NCI-H460 (cell line): ENCODE measurements at regions not wholly inside any gene's neighbourhood (a gene's known extent, or its start where the extent isn't known, plus 50 kb on each side); places are given as distances from the start of the nearest gene placed in this dataset.

Source experiments
- DNase-seq: peaks from one replicate; pipeline ENCODE4 v3.0.0-alpha.2; 2016; ENCODE audit warnings: low read depth; ENCODE audit errors: extremely low read depth

- no peak for DNase-seq
Measured at GRCh38 chr5:118008779-118009178, 979.6 kb downstream of the DTWD2 start.

- no peak for DNase-seq
Measured at GRCh38 chr5:118007262-118007661, 981.1 kb downstream of the DTWD2 start.

DNA sequence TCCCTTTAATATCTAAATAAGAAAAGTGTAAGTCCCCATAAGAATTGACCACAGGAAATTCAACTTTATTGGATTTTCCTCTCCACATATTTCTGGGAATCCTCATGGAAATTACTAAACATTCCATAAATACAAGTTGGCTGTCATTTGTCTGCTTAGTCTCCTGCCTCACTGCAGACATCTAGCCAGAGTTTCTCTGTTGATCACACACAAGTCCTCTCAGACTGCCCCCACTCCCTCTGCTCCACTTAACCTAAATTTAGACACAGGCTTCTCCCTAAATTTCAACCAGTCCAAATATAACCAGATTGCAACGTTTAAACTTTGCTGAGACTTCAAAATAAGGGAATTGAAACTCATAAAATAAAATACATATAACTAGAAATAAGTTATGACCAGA, 982.1 kb downstream of the DTWD2 start:
- DNase-seq: no peak

GRCh38 chr5:117999939-118000549, 988.3 kb downstream of the DTWD2 start:
- DNase-seq: no peak

DNA sequence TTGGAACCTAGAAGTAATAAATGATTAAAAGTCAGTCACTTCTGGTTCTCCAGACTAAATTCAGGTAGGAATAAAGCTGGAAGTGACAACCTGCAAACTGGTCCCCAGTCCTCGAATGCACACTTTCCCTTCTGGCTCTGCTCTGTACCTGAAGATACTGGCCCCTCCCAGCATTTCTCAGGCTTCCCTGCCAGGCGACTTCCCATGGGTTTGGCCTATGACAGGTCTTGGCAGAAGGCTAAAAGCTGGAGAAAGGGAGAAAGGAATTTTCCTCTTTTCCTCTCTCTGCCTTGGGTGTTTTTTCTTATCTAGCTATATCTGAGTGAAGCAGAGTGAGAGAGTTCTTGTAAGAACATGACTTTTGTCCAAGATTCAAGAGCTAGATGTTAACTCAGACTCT, 1005.7 kb downstream of the DTWD2 start:
- DNase-seq: no peak

DNA sequence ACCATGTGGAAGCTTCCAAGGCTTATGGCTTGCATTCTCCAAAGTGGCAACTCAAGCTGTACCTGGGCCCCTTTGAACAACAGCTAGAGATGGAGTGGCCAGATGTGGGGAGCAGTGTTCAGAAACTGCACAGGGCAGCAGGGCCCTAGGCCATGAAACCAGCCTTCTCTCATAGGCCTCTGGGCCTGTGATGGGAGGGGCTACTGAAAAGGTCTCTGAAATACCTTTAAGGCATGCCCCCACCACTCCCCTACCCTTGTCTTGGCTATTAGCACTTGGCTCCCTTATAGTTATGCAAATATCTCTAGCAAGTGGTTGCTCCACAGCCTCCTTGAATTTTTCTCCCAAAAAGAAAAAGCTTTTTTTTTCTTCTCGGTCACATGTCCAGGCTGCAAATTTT, 1014.6 kb downstream of the DTWD2 start:
- DNase-seq: no peak

- no peak for DNase-seq
Measured at GRCh38 chr5:117955831-117956230, 1032.5 kb downstream of the DTWD2 start.

DNA sequence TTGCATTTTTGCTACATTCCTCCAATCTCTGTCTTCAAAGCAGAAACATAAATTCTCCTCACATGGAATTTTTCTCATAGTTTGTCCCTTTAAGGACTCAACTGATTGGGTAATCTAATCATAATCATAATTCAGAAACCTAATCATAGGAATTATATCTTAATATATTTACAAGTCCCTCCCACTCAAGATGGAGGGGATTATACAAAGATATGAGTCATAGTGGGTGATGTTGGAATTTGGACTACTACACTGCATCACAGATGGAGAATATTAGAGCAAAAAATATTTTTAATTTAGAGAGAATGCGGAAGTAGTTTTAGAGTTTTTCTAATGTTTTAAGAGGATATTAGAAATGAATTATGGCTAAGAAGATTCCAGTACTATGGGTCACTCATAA, 1034.0 kb downstream of the DTWD2 start:
- DNase-seq: no peak

DNA sequence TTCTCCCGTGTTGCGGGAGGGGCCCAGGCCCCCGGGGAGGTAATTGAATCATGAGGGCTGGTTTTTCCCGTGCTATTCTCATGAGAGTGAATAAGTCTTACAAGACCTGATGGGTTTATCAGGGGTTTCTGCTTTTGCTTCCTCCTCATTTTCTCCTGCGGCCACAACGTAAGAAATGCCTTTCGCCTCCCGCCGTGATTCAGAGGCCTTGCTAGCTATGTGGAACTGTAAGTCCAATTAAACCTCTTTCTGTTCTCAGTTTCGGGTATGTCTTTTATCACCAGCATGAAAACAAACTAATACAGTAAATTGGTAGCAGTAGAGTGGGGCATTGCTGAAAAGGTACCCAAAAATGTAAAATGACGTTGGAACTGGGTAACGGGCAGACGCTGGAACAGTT, 1035.1 kb downstream of the DTWD2 start:
- DNase-seq: no peak

DNA sequence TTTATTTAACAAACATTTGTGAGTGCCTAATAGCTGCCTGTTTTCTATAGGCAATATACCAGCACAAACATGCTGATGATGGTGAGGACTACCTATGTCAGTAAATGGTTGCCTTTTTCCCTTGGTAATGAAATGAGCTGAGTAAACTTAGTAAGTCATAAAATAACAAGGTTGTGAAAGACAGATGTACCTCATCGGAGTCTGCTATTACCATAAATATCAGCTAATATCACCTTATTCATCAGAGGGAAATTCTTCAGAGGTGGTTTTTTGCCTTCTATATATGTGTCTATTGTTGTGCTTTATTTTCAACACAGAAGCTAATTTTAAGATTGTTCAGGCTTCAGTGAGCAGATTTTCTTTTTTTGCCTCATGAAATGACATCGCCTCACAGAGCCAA, 1040.5 kb downstream of the DTWD2 start:
- DNase-seq: no peak

GRCh38 chr5:117947121-117947520, 1041.2 kb downstream of the DTWD2 start:
- DNase-seq: no peak

GRCh38 chr5:117945258-117945657, 1043.1 kb downstream of the DTWD2 start:
- no peak for DNase-seq

DNA sequence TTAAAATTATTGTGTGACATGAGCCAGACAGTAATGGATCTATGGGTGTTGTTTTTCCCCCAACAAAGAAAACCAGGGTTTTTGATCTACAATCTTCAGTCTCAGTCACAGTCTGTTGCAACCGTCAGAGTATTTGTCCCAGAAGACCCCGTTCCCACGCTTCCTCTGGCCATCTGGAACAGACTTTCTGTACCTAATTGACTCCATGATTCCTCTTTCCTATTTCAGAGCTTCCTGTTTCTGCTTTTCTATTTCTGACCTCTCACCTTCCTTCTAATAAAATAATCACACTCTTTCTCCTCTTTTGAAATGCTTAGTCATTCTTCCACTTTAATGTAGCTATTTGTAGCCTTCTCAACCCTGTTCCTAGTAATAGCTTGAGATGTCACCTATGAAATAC, 1044.8 kb downstream of the DTWD2 start:
- no peak for DNase-seq

- no peak for DNase-seq
Measured at GRCh38 chr5:117942861-117943519, 1045.4 kb downstream of the DTWD2 start.

- DNase-seq: no peak
Measured at GRCh38 chr5:117893211-117893610, 1095.1 kb downstream of the DTWD2 start.

- DNase-seq: no peak
Measured at GRCh38 chr5:117892360-117892759, 1096.0 kb downstream of the DTWD2 start.

DNA sequence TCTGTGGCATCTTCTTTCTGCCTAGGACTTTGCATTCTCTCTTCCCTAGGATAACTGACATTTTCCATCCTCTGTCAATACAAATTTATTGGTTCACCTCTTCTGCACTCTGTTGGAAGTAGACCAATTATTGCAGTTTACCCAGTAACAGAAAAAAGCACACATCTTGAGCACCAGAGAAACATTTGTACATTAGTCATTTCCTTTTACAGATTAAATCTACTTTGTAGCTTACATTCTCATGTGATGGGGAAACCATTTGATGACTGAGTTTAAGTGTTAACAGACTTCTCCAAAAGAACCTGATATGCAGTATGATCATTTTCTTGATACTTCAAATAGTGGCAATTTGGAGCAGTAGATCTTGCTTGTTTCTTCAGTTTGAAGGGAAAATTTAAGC, 1098.8 kb downstream of the DTWD2 start:
- no peak for DNase-seq

GRCh38 chr5:117888688-117889087, 1099.7 kb downstream of the DTWD2 start:
- DNase-seq: no peak

DNA sequence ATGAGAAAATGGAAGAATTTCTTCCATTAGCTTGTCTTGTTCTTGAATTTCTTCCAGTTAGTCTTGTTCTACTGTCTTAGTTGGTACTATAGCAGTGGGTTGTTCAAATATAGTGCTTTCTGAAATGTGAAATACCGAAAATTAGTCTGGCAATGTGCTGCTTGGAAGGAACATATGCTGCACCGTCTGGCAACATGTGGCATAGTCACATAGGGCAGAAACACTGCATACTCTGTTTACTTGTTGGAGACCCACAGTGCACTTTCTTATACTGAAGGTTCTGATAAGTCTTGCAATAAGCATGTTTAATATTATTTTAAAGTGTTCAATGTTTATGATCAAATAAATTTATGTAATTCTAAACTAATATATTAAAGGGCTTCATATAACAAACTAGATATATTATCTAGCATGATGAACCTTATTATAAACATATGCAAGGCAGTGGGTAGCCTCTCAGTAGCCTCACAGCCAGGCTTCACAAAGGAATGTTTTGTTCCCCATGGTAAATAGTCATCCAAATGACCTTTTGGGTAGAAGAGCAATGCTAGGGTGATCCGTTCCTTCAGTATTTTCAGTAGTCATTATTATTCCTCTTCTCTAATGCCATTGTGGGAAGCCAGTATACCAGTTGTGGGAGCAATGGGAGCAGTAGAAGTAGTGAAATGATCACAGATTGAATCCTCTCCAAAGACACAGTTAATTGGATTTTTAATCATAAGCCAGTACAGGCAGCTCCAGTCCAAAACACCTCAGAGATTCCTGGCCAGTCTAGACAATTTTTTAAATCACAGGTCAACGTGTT, 1106.7 kb downstream of the DTWD2 start:
- no peak for DNase-seq

GRCh38 chr5:117880932-117881331, 1107.4 kb downstream of the DTWD2 start:
- no peak for DNase-seq

DNA sequence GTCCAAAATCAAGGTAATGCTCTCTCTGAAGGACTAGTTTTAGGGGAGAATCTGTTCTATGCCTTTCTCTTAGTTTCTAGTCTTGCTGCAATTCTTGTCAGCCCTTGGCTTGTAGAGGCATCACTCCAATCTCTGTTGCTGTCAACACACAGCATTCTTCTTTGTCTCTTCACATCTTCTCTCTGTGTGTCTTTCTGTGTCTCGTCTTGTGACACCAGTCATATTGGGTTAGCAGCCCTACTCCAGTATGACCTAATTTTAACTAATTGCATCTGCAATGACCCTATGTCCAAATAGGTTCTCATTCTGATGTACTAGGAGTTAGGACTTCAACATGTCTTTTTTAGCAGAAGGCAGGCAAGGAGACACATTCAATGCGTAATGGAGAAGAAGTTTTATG, 1110.6 kb downstream of the DTWD2 start:
- no peak for DNase-seq

DNA sequence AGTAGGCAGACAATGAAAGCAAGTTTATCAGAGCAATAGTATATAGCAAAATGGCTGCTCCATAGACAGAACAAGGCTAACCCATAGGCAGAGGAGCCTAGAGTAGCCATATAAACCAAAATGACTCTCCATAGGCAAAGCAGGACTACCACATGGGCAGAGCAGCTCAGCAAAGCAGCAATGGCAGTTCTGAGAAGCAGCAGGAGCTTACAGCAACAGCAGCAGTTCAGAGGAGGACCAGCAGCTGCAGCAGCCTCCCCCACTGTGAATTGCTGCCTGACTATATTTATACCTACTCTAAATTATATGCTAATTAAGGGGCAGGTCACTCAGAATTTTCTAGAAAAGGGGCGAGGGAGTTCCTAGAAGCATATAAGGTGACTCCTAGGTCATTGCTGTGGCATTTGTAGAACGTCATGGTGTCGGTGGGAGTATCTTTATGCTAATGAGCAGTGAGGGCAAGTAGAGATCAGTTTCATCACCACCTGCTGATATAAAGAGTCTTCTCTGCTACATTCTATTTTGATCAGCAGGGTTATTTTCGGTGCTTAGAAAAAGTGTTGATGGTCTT, 1115.5 kb downstream of the DTWD2 start:
- no peak for DNase-seq
